ENCODE measurements at regions not wholly inside any gene's neighbourhood (a gene's known extent, or its start where the extent isn't known, plus 50 kb on each side); places are given as distances from the start of the nearest gene placed in this dataset.

GRCh38 chr13:55563267-55563666, 1577.5 kb upstream of the PRR20A start:
- TF ChIP-seq, protein P1, sequence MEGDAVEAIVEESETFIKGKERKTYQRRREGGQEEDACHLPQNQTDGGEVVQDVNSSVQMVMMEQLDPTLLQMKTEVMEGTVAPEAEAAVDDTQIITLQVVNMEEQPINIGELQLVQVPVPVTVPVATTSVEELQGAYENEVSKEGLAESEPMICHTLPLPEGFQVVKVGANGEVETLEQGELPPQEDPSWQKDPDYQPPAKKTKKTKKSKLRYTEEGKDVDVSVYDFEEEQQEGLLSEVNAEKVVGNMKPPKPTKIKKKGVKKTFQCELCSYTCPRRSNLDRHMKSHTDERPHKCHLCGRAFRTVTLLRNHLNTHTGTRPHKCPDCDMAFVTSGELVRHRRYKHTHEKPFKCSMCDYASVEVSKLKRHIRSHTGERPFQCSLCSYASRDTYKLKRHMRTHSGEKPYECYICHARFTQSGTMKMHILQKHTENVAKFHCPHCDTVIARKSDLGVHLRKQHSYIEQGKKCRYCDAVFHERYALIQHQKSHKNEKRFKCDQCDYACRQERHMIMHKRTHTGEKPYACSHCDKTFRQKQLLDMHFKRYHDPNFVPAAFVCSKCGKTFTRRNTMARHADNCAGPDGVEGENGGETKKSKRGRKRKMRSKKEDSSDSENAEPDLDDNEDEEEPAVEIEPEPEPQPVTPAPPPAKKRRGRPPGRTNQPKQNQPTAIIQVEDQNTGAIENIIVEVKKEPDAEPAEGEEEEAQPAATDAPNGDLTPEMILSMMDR (IDR thresholded peaks at IDR 0.05): no peak
- TF ChIP-seq, protein P2, sequence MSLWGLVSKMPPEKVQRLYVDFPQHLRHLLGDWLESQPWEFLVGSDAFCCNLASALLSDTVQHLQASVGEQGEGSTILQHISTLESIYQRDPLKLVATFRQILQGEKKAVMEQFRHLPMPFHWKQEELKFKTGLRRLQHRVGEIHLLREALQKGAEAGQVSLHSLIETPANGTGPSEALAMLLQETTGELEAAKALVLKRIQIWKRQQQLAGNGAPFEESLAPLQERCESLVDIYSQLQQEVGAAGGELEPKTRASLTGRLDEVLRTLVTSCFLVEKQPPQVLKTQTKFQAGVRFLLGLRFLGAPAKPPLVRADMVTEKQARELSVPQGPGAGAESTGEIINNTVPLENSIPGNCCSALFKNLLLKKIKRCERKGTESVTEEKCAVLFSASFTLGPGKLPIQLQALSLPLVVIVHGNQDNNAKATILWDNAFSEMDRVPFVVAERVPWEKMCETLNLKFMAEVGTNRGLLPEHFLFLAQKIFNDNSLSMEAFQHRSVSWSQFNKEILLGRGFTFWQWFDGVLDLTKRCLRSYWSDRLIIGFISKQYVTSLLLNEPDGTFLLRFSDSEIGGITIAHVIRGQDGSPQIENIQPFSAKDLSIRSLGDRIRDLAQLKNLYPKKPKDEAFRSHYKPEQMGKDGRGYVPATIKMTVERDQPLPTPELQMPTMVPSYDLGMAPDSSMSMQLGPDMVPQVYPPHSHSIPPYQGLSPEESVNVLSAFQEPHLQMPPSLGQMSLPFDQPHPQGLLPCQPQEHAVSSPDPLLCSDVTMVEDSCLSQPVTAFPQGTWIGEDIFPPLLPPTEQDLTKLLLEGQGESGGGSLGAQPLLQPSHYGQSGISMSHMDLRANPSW (CRISPR knock-in tag; conservative IDR thresholded peaks at IDR 0.05; ENCODE audit: low read depth): no peak
- TF ChIP-seq USF2 (CRISPR knock-in tag; IDR thresholded peaks at IDR 0.05) (no peak), SP1 (CRISPR knock-in tag; conservative IDR thresholded peaks at IDR 0.05) (no peak), TCF7 (CRISPR knock-in tag; IDR thresholded peaks at IDR 0.05; ENCODE audit: low read depth) (no peak), NFYB (CRISPR knock-in tag; conservative IDR thresholded peaks at IDR 0.05; ENCODE audit: low read depth) (no peak), ZNF263 (CRISPR knock-in tag; IDR thresholded peaks at IDR 0.05; ENCODE audit: low read depth) (no peak), JUN (CRISPR knock-in tag; IDR thresholded peaks at IDR 0.05) (no peak), ATF3 (CRISPR knock-in tag; conservative IDR thresholded peaks at IDR 0.05) (no peak), ZSCAN18 (CRISPR knock-in tag; IDR thresholded peaks at IDR 0.05) (no peak), FOXK1 (CRISPR knock-in tag; IDR thresholded peaks at IDR 0.05) (no peak), ZNF138 (CRISPR knock-in tag; conservative IDR thresholded peaks at IDR 0.05) (no peak)
- TF ChIP-seq, protein P3, sequence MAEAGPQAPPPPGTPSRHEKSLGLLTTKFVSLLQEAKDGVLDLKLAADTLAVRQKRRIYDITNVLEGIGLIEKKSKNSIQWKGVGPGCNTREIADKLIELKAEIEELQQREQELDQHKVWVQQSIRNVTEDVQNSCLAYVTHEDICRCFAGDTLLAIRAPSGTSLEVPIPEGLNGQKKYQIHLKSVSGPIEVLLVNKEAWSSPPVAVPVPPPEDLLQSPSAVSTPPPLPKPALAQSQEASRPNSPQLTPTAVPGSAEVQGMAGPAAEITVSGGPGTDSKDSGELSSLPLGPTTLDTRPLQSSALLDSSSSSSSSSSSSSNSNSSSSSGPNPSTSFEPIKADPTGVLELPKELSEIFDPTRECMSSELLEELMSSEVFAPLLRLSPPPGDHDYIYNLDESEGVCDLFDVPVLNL (CRISPR knock-in tag; IDR thresholded peaks at IDR 0.05; ENCODE audit: borderline replicate concordance, low read depth): no peak
